Thoracic aorta (tissue), 2 donors: ENCODE measurements at regions not wholly inside any gene's neighbourhood (a gene's known extent, or its start where the extent isn't known, plus 50 kb on each side); places are given as distances from the start of the nearest gene placed in this dataset.

Source experiments
- ATAC-seq: fragments of 150-250 bp; one replicate; pipeline ENCODE4 v1.8.0; 2017; ENCODE audit warnings: low read depth; ENCODE audit not compliant: insufficient number of reproducible peaks, low FRiP score
- DNase-seq: peaks from one replicate; pipeline ENCODE4 v3.0.0-alpha.2; 2020; ENCODE audit warnings: low spot score
- H3K27ac ChIP-seq, 2 donors: fragments of 200-600 bp; sonication (generic); 1 replicate in 1 of 2; 2 replicates in 1 of 2; pipeline ENCODE4 v1.5.1; 2016; ENCODE audit warnings: mild to moderate bottlenecking in 2 of 2, moderate library complexity in 2 of 2
- H3K27me3 ChIP-seq: fragments of 200-600 bp; sonication (generic); replicated peaks from 2 replicates; pipeline ENCODE4 v1.6.0; 2016; ENCODE audit warnings: mild to moderate bottlenecking; ENCODE audit not compliant: insufficient read depth
- H3K36me3 ChIP-seq: fragments of 200-600 bp; sonication (generic); one replicate; pipeline ENCODE4 v1.5.1; 2016
- H3K4me1 ChIP-seq, 2 donors: fragments of 200-600 bp; sonication (generic); 1 replicate in 1 of 2; 2 replicates in 1 of 2; pipeline versions ENCODE4 v1.5.1 to v1.6.0; 2016; ENCODE audit warnings: low read depth in 2 of 2, mild to moderate bottlenecking in 1 of 2; ENCODE audit not compliant: control insufficient read depth in 1 of 2
- H3K4me3 ChIP-seq: fragments of 200-600 bp; sonication (generic); 2 replicates; pipeline ENCODE4 v1.5.1; 2016; ENCODE audit warnings: mild to moderate bottlenecking
- H3K9me3 ChIP-seq: fragments of 200-600 bp; sonication (generic); 2 replicates; pipeline ENCODE4 v1.5.1; 2016
- CTCF ChIP-seq: fragments of 200-600 bp; sonication (generic); IDR thresholded peaks from one replicate; pipeline ENCODE4 v1.5.1; 2019; ENCODE audit warnings: antibody characterized with exemption

- Histone ChIP-seq H3K36me3 (no peaks in the 10 kb centered on the region), H3K27me3 (no peaks in the 10 kb centered on the region), H3K4me1 (no peaks in the 10 kb centered on the region), H3K9me3 (no peaks in the 10 kb centered on the region), H3K4me3 (no peak overlapping the region), H3K27ac (no peak overlapping the region)
- ATAC-seq (no peak), DNase-seq (no peak)
- no peak for TF ChIP-seq CTCF
These were observed 856.8 kb downstream of the CDH9 start for GRCh38 chr5:26181582-26181981.

- no peak for TF ChIP-seq CTCF
- Histone ChIP-seq H3K4me3 (no peak overlapping the region), H3K36me3 (no peaks in the 10 kb centered on the region), H3K9me3 (no peaks in the 10 kb centered on the region), H3K4me1 (no peaks in the 10 kb centered on the region), H3K27ac (no peak overlapping the region), H3K27me3 (no peaks in the 10 kb centered on the region)
- DNase-seq (no peak), ATAC-seq (no peak)
These were observed 889.7 kb downstream of the CDH9 start for GRCh38 chr5:26148569-26149107.

GRCh38 chr5:26143259-26143658 is 895.1 kb downstream of the CDH9 start:
- H3K4me3 ChIP-seq, result no peak overlapping the region
- DNase-seq, result no peak
- no peaks in the 10 kb centered on the region for H3K4me1 ChIP-seq
- no peak for TF ChIP-seq CTCF
- no peaks in the 10 kb centered on the region for H3K27me3 ChIP-seq
- ATAC-seq, result no peak
- no peaks in the 10 kb centered on the region for H3K9me3 ChIP-seq
- H3K36me3 ChIP-seq, result no peaks in the 10 kb centered on the region
- H3K27ac ChIP-seq, result no peak overlapping the region

- H3K36me3 ChIP-seq, result no peaks in the 10 kb centered on the region
- DNase-seq, result no peak
- no peaks in the 10 kb centered on the region for H3K9me3 ChIP-seq
- no peaks in the 10 kb centered on the region for H3K27me3 ChIP-seq
- no peak overlapping the region for H3K27ac ChIP-seq
- no peak for ATAC-seq
- no peak overlapping the region for H3K4me3 ChIP-seq
- no peak for TF ChIP-seq CTCF
- no peaks in the 10 kb centered on the region for H3K4me1 ChIP-seq
These were observed 917.0 kb downstream of the CDH9 start for GRCh38 chr5:26121338-26121737.

- ATAC-seq (no peak), DNase-seq (no peak)
- Histone ChIP-seq H3K4me1 (no peaks in the 10 kb centered on the region), H3K27ac (no peak overlapping the region), H3K4me3 (no peak overlapping the region), H3K36me3 (no peaks in the 10 kb centered on the region), H3K27me3 (no peaks in the 10 kb centered on the region), H3K9me3 (no peaks in the 10 kb centered on the region)
- no peak for TF ChIP-seq CTCF
These were observed 934.2 kb downstream of the CDH9 start for GRCh38 chr5:26104175-26104574.
